GM10248 (cell line): ENCODE measurements at regions not wholly inside any gene's neighbourhood (a gene's known extent, or its start where the extent isn't known, plus 50 kb on each side); places are given as distances from the start of the nearest gene placed in this dataset.

Source experiments
- CTCF ChIA-PET: fragments of 300-600 bp; sonication (Branson Sonifier 250); formaldehyde crosslinking; extraction: SDS; loops from one replicate; lab custom pipeline; 2021; ENCODE audit warnings: antibody characterized with exemption; lab: Yijun Ruan, JAX
- POLR2A ChIA-PET: fragments of 350-650 bp; sonication (Branson Sonifier 250); formaldehyde crosslinking; extraction: SDS; loops from one replicate; lab custom pipeline; 2020; ENCODE audit warnings: antibody characterized with exemption; lab: Yijun Ruan, JAX
- DNase-seq: peaks from one replicate; pipeline ENCODE4 v3.0.0; 2012; ENCODE audit errors: extremely low spot score
- CTCF ChIP-seq: IDR thresholded peaks from 2 replicates; pipeline ENCODE4 v1.5.1; 2012; ENCODE audit warnings: mild to moderate bottlenecking, low read depth; ENCODE audit errors: extremely low read depth, missing control alignments, control extremely low read depth

DNA sequence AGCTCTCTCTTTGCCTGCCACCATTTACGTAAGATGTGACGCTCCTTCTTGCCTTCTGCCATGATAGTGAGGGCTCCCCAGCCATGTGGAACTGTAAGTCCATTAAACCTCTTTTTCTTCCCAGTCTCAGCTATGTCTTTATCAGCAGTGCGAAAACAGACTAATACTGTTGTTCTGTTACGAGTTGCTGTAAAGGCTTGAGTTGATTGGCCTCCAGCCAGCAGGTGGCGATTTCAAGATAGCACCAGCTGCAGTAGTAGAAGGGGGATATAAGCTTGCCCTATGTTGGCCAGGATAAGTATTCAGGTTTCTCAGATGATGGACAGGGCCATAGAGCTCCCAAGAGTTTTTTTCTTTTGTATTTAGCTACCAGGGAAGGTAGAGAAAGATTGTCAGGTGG is 385.5 kb downstream of the MZT1 start:
- CTCF ChIA-PET = no interaction called here
- no peak for DNase-seq
- POLR2A ChIA-PET = no interaction called here
- TF ChIP-seq CTCF = no peak

DNA sequence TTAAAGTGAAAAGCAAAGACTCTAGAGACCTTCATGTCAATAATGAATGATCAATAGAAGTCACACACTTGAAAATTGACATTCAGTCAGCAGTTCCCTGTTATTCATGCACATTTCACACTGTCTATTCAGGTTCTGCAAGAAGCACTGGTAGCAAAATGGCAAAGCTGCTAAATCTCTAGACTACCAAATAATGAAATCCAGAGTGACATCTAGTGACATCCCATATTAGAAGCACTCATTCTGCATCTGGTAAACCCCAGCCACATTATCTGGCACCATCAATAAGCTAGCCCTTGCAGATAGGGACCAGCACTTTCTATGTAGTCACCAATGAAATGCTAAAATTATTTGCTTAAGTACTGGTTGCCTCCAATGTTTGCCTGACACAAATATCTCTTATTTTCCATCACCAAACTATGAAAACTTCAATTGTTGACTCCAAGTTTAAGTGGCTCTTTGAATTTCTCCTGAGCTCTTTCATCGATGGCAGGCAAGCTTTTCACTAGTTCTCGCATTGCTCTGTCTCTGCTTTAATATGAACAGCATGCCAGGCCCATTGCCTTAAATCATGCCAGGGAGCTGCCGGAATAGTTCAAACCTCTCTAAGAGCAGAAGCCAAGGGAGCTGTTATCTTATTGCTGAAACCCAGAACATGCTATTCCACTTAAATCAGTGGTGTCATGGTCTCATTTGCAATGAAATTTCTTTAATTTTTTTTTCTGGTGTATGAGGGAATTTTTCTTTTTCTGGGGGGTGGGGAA is 409.9 kb downstream of the MZT1 start:
- DNase-seq = no peak
- POLR2A ChIA-PET = no interaction called here
- no peak for TF ChIP-seq CTCF
- CTCF ChIA-PET = no interaction called here

- no peak for TF ChIP-seq CTCF
- no peak for DNase-seq
- CTCF ChIA-PET = no interaction called here
- POLR2A ChIA-PET = no interaction called here
Observed at GRCh38 chr13:72316716-72317115, 410.7 kb downstream of the MZT1 start.

- no peak for TF ChIP-seq CTCF
- ChIA-PET CTCF (no interaction called here), POLR2A (no interaction called here)
- no peak for DNase-seq
Observed at GRCh38 chr13:72315312-72315711, 412.1 kb downstream of the MZT1 start.

DNA sequence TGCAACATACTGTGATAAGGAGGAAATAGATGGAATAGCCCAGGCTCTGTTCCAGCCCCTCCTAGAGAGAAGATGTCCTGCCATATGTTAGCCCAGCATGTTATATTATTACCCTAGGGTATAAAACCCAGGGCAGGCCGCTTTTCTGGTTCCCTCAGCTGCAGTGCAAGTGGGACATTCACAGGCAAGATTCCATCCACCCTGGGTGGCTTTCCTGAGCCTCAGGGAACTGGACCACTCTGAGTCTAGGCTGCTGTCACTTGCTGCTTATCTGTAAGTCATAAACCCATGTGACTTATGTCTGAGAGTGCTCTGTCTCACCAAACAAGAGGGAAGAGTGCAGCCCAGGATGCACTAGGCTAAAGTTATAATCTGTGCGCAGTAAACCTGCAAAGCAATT is 413.2 kb downstream of the MZT1 start:
- DNase-seq = no peak
- POLR2A ChIA-PET = no interaction called here

DNA sequence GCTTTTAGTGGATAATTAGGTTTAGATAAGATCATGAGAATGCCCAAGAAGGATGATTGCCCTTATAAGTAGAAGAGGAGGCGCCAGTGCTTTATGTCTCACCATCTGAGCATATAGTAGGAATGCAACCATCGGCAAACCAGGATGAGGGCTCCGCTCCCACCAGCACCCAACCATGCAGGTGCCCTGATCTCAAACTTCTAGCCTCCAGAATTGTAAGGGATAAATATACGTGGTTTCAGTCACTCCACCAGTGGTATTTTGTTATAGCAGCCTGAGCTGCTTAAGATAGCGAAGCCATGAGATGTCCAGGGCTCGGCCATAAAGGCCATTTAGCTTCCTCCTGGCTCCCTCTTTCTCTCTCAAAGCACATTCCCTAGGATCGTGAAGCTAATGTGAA is 413.9 kb downstream of the MZT1 start:
- no peak for DNase-seq
- no peak for TF ChIP-seq CTCF
- POLR2A ChIA-PET = no interaction called here
- CTCF ChIA-PET = no interaction called here

More for the DNA sequence above, 413.2 kb downstream of the MZT1 start:
- TF ChIP-seq CTCF = no peak
- CTCF ChIA-PET = no interaction called here
